ENCODE measurements at regions not wholly inside any gene's neighbourhood (a gene's known extent, or its start where the extent isn't known, plus 50 kb on each side); places are given as distances from the start of the nearest gene placed in this dataset.

DNA sequence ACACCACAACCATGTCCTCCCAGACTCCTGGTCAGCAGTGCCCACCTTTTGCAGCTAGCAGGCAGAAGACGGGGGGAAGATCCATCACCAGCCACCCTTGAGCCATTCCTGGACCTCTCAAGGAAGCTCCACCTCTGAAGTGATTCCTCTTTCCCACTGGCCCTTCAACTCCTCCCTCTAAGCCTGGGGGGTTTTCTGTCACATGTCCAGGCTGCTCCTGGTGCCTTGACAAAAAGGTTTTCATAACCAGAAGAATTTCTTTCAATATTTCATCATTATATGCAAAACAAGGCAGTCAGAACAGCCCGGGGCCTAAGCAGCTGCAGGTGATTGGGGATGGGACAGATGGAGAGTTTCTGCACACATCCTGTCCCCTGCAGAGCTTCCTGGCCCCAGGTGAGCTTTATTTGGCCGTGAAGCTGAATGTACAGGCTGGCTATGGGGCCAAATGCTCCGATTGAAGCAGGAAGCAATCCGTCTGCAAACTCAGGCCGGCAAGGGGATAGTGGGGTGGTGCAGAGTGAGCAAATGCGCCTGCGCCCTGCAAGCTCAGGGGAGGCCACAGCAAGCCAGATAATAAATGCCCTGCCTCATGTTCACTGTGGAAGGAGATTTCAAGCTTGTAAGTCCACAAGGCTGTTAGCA is 173.5 kb downstream of the C5orf15 start:
- DNase-seq, result no peak

DNA sequence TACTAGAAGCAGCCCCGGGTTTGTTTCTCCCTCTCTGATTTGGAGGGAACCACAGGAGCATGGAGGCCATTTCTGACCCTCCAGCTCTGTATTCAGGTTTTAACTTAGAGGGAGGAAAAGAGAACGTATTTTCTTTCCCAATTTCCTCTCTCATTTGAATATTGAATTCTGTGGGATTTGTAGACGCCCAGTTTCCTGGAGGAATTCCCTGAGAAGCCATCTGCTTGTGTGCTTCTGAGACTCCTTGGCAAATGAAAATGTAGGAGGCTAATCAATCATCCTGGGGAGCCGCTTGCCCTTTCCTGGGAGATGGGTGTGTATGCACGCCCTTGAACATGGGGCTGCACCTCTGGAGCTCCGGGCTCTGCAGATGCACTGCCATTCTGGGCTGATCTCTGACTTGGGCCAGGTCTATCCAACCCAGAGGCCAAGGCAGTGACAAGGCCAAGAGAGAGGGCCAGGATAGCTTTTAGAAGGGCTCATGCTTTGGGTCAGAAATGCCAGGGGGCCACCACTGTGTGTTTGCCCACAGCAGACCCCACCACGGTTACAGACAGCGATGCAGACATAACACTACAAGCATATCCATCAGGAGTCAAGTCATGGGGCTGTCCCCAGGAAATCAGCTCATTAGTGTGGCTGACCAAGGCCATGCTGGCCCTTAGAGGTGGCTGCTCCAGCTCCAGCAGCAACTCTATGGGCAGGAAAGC is 174.5 kb downstream of the C5orf15 start:
- DNase-seq, result no peak

DNA sequence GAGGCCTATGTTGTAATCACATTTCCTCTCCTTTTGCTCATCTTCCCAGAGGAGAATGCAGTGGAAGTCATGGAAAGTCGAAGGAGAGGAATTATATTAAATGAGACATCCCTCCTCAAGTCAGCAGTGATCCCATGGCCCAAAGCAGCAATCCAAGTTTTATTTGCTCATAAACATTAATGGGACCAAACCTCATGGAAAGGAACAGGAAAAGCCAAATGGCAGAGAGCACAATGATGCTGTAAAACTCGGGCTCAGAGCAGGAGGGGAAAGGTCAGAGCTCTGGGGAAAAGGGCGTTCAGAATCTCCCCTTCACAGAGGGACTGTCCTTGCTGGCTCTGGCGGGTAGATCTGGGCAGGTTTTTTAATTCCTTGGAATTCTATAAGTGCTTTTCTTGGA is 175.8 kb downstream of the C5orf15 start:
- DNase-seq, result no peak

- no peak for DNase-seq
These were observed 176.4 kb downstream of the C5orf15 start for GRCh38 chr5:133792024-133792423.

DNA sequence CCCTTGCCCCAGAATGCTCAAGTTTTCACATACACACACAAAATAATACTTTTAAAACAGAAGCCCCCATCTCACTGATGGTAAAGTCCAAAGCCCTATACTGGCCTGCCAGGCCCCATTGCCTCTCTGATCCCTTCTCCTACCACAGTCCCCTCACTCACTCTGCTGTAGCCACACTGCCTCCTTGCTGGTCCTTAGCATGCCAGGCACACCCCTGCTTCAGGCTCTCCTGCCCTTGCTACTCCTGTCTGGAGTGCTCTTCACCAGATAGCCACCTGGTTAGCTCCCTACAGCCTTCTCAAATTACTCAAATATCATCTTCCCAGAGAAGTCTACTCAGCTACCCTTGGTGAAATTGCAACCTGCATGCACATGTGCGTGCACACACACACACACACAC is 177.5 kb downstream of the C5orf15 start:
- no peak for DNase-seq

GRCh38 chr5:133789428-133789827 is 177.1 kb upstream of the FSTL4 start:
- no peak for DNase-seq

DNA sequence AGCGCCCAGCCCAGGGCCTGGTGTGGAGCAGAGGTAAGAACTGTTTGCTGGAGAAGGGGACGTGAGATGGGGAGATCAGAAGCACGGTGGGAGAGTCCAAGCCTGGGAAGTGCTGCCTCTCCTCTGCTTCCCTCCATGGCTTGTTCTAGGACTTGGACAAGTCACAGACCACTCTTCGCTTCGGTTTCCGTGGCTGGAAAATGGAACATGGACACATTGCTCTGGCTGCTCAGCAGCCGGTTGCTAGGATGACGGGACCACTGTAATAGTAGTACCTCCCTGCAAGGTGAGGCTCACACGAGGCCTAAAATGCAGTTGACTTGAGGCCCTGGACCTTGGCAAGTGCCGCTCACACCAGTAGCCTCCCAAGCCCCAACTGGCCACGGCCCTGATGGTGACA is 175.8 kb upstream of the FSTL4 start:
- DNase-seq, result no peak

DNA sequence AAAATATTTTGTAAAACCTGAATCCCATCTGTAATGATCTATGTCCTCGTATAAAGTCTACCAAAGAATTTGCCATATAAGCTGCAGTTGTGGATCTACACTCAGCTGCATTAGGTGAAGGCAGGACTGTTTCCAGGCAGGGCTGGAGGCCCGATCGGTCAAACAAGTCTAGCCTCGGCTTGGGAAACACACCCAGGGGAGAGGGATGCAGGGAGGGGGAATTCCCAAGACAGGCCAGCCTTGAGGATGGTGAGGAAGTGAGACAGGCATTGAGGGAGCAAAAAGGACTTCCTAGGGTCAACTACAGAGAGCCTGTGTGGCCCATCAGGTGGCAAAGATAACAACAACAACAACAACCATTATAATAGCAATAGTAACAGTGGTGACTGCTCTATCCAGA is 174.1 kb upstream of the FSTL4 start:
- no peak for DNase-seq

- DNase-seq, result no peak
These were observed 172.8 kb upstream of the FSTL4 start for GRCh38 chr5:133785182-133785581.

DNA sequence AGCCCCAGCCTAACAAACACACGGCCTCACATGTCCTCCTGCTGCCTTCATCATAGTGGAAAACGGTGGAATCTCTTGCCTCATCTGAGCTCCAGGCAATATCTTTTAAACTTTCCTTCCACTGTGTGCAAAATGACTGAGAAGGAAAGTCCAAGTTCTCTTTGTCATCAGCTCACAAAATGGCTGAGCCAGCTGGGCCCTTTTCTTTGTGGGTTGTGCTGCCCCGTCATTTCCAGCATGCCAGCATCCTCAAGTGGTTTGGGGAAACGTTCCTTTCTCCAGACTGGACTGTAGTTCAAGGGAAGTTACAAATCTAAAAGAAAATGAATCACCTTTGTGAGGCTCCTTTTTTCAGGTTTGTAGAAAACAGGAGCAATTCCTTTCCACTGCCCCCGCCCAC is 171.1 kb upstream of the FSTL4 start:
- DNase-seq, result no peak

GRCh38 chr5:133782736-133783135 is 170.4 kb upstream of the FSTL4 start:
- no peak for DNase-seq

DNA sequence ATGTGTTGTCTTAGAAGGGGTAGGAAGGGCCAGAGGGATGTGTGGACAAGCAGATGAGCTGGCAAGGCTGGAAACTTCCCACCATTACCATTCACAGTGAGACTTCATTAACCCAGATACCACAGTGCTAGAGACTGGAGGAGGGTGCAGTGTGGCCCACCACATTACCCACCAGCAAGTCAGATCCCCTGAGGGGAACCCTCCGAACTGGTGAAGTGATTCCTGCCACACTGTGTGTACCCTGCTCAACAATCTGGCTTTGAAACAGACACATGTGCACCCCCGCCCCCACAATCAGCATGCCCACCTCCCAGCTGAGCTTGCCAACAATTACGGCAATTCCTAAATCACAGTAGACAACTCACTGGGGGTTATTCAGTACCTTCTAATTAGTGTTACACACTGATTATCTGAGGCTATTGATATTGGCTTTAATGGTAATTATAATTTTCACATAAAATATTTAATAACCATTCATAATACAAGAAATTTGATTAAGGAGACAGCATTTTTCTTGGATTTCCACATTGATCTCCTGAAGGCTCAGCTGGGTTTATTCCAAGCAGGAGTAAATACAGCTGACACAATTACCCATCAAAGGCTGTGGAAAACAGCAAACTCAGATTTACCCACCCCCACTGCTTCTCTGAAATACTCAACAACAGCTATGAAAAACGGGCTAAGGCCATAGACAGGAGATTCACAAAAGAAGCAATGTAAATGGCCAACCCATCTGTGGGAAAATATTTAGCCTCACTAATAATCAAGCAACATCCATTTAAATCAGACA is 169.3 kb upstream of the FSTL4 start:
- no peak for DNase-seq

GRCh38 chr5:133780619-133781280 is 168.4 kb upstream of the FSTL4 start:
- DNase-seq, result no peak

DNA sequence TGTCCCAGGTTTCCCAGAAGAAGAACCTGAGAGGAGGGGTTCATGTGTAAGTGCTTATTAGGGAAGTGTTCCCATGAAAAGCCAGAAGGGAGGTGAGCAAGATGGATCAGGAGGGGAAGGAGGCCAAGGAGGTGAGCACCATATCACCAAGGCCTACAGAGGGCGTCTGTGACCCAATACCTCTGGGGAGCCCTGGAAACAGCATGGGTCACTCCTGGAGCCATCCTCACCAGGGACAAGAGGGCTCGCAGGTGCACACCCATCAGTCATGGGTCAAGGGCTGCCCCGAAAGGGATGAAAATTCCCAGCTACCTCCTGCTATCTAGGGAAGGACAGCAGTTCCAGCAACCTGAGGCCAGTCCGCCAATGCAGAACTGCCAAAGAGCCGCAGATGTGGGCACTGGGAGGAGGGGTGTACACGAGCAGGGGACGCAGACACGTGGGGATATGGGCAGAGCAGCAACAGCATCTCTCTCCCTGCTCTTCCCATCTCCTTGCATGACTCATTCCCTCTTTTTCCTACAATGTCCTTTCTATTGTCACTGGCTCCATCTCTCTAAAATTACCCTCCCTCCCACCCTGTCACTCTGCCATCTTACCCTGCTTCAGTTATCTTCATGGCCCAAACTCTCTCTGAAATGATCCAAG is 167.6 kb upstream of the FSTL4 start:
- DNase-seq, result no peak

DNA sequence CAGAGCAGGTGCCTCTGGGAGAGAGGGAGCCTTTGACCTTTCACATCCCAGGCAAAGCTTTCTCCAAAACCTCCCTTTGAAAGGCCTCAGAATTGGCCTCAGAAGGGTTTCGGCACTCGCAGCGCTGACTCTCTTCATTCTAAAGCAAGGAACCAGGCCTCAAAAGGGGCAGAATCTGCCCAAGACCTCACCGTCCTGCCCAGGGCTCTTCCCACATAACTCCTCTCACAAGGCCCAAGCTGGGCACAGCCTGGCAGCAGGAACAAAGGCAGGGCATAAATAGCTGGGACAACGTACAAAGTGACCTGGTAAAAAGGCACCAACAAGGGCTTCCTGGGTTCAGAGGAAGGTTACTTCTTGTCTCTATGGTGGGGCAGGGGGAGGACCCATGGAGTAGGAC is 166.3 kb upstream of the FSTL4 start:
- DNase-seq, result no peak

GRCh38 chr5:133777951-133778350 is 165.6 kb upstream of the FSTL4 start:
- DNase-seq, result no peak

GRCh38 chr5:133775584-133776304 is 163.4 kb upstream of the FSTL4 start:
- DNase-seq, result no peak

DNA sequence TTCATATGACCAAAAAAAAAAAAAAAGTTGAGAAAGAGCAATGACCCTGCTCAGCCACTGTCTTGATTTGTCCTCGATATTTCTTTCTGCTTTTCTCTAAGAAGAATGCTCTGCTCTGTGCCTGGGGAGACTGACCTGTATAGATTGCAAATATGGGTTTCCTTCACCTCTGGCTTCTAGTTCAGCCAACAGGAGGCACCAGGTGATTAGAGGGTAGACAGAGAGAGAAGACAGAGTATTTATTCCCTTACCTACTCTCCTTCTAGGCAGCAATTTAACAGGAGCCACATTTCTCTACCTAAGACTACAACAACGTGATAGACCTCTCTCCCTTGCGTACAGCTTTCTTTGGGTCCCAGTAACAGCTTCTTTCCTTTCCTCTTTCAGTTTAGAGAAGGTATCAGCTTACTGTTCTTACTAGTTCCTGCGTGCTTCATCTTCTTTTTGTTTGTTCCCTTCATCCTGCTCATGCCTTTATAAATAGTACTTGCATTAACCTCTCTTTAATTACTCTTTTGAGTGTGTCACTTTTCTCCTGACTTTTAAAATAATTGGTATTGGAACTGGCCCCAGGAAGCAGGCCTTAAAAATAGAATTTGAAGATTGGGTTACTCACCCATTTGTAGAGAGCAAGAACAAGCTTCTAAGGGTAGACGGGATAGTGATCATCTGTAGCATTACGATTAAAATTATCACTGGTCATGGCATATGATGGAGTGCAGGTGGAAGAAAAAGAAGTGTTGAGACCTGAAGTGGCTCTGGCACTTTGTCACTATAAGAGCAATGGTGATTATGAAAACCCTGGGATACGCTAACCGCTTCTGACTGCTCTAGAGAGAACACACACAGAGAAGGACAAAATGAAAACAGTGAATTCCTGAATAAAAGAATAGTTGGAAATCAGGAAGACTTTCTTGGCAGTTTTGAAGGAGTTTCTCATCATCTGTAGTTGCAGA is 161.2 kb upstream of the FSTL4 start:
- no peak for DNase-seq

GRCh38 chr5:133769842-133770241 is 157.5 kb upstream of the FSTL4 start:
- DNase-seq, result no peak

DNA sequence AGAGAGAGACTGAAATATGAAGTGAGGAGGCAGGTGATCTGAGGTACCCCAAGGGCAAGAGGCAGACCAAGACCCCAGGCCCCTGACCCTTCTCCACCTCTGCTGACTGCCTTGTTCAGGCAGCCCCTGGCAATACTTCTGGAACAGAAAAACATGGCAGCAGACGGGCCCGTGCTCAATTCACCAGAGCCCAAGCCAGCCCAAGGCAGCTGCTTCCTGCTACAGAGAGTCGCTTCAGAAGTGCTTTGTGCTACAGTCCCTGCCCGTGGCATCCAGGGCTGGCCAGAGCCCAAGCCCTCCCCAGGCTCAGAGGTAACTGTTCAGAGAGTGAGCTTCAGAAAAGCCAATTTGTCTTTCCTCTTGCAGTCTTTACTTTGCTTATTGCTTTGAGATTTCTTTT is 151.4 kb upstream of the FSTL4 start:
- DNase-seq, result no peak

- no peak for DNase-seq
These were observed 149.3 kb upstream of the FSTL4 start for GRCh38 chr5:133761632-133762031.

Data from SHP77 (cell line).